Karpas-422 (cell line): ENCODE measurements at regions not wholly inside any gene's neighbourhood (a gene's known extent, or its start where the extent isn't known, plus 50 kb on each side); places are given as distances from the start of the nearest gene placed in this dataset.

Experiments
- DNase-seq: peaks from one replicate; pipeline ENCODE4 v3.0.0-alpha.2; 2015
- H2AFZ ChIP-seq: fragments of 200-600 bp; sonication (generic); 2 replicates; pipeline ENCODE4 v1.6.1; 2014; ENCODE audit warnings: antibody characterized with exemption, low read length, mixed read lengths
- H3K27ac ChIP-seq: fragments of 200-600 bp; sonication (generic); 2 replicates; pipeline ENCODE4 v1.5.1; 2014; ENCODE audit warnings: mild to moderate bottlenecking, low read length, moderate library complexity
- H3K27me3 ChIP-seq: fragments of 200-600 bp; sonication (generic); 2 replicates; pipeline ENCODE4 v1.6.1; 2014; ENCODE audit warnings: low read length, mixed read lengths
- H3K36me3 ChIP-seq: fragments of 200-600 bp; sonication (generic); 2 replicates; pipeline ENCODE4 v1.6.1; 2014; ENCODE audit warnings: low read length, mixed read lengths; ENCODE audit not compliant: insufficient read depth
- H3K4me1 ChIP-seq: fragments of 200-600 bp; sonication (generic); 2 replicates; pipeline ENCODE4 v1.6.1; 2014; ENCODE audit warnings: mild to moderate bottlenecking, low read length, mixed read lengths
- H3K4me2 ChIP-seq: fragments of 200-600 bp; sonication (generic); 2 replicates; pipeline ENCODE4 v1.6.1; 2014; ENCODE audit warnings: low read length, low read depth, mild to moderate bottlenecking; ENCODE audit not compliant: poor library complexity, severe bottlenecking
- H3K4me3 ChIP-seq: fragments of 200-600 bp; sonication (generic); 2 replicates; pipeline ENCODE4 v1.5.1; 2014; ENCODE audit warnings: mild to moderate bottlenecking, antibody characterized with exemption, low read length, mixed read lengths
- H3K79me2 ChIP-seq: fragments of 200-600 bp; sonication (generic); 2 replicates; pipeline ENCODE4 v1.6.1; 2014; ENCODE audit warnings: mild to moderate bottlenecking, low read length, mixed read lengths
- H3K9ac ChIP-seq: fragments of 200-600 bp; sonication (generic); 2 replicates; pipeline ENCODE4 v1.6.0; 2014; ENCODE audit warnings: low read length
- H3K9me2 ChIP-seq: fragments of 200-600 bp; sonication (generic), shearing (Covaris generic); replicated peaks from 2 replicates; pipeline ENCODE4 v1.6.0; 2014; ENCODE audit warnings: mild to moderate bottlenecking, low read length, moderate library complexity; ENCODE audit not compliant: insufficient read depth
- H3K9me3 ChIP-seq: fragments of 300-700, 200-600 bp; sonication (generic); 2 replicates; pipeline ENCODE4 v1.6.1; 2014; ENCODE audit warnings: low read length, mixed read lengths
- H4K20me1 ChIP-seq: fragments of 200-600 bp; sonication (generic); 2 replicates; pipeline ENCODE4 v1.6.1; 2014; ENCODE audit warnings: mild to moderate bottlenecking, antibody characterized with exemption, low read length, low read depth; ENCODE audit not compliant: insufficient read depth

DNA sequence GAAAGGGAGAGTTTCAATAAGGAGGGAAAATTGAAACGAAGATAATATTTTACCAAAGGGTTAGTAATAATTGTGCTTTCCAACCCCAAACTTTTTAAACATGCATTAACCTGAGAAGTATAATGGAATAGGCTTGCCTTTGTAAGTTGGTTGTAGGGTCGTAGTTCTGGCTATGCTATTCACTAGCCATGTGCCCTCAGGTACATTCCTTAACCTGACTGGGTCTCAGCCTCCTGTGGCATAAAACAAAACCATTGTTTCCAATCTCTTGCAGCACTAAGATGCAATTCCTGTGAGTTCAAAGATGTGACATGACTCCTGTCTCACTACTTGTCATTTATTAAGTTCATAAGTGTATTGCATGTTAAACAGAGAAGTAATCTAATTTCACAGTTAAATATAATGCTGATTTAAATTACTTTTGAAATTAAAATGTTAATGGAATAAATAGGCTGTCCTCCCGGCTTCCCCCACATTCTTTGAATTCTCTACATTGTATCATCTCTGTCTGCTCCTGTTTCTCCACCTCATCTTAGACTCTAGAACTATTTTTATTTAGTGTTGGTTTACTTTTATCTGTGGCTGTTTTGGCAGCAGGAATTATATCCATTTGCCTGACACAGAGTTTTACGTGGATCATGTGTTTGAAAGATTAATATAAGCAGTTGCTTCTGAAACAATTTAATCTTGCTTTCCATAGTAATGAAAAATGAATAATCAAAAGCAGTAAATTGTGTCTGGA, 216.3 kb downstream of the FAT3 start:
- Histone ChIP-seq H3K9ac (no peak overlapping the region), H3K79me2 (no peaks in the 10 kb centered on the region), H3K9me3 (no peaks in the 10 kb centered on the region), H3K4me1 (no peaks in the 10 kb centered on the region), H3K36me3 (no peaks in the 10 kb centered on the region), H2AFZ (no peak overlapping the region), H3K27me3 (no peaks in the 10 kb centered on the region), H3K27ac (no peak overlapping the region), H3K9me2 (no peaks in the 10 kb centered on the region; the same call in 1 of the 2 replicates), H3K4me2 (no peak overlapping the region), H3K4me3 (no peak overlapping the region), H4K20me1 (no peaks in the 10 kb centered on the region)
- no peak for DNase-seq

DNA sequence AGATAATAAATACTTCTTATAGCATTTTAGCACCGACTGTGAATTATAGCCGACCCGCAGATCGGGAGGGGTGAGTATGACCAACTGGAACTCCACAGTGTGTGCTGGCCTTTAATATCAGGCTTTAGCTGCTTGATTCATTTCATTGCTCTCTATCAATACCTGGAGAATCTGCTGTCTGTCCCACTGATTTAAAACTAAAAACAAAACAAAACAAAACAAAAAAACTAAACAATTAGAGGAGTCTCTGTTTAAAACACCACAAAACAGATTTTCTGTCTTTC, 216.8 kb downstream of the FAT3 start:
- H3K4me2 ChIP-seq: no peak overlapping the region
- DNase-seq: no peak
- no peaks in the 10 kb centered on the region for H4K20me1 ChIP-seq
- no peaks in the 10 kb centered on the region for H3K4me1 ChIP-seq
- H3K27ac ChIP-seq: no peak overlapping the region
- no peaks in the 10 kb centered on the region; the same call in 1 of the 2 replicates for H3K9me2 ChIP-seq
- no peak overlapping the region for H3K9ac ChIP-seq
- H3K4me3 ChIP-seq: no peak overlapping the region
- H3K27me3 ChIP-seq: no peaks in the 10 kb centered on the region
- no peak overlapping the region for H2AFZ ChIP-seq
- no peaks in the 10 kb centered on the region for H3K9me3 ChIP-seq
- no peaks in the 10 kb centered on the region for H3K79me2 ChIP-seq
- no peaks in the 10 kb centered on the region for H3K36me3 ChIP-seq

DNA sequence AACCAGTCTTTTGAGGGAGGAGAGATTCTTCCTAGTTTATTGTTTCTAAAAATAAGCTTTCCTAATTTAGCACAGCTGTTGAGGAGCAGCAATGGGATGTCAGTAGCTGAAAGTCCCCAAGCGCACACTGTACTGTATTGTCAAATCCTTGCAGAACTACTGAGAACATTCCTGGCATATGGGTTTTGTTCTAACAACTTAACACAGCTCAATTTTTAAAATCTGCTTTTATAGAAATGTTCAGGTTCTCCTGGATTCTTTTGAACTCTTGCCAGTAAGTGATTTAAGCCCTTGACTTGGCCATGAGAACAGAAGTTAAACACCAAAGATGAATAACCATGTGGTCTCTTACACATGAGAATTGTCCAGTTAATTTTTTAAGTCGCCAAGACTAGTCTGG, 218.6 kb downstream of the FAT3 start:
- Histone ChIP-seq H3K4me1 (no peaks in the 10 kb centered on the region), H3K4me2 (no peak overlapping the region), H4K20me1 (no peaks in the 10 kb centered on the region), H3K9me2 (no peaks in the 10 kb centered on the region; the same call in 1 of the 2 replicates), H3K4me3 (no peak overlapping the region), H3K79me2 (no peaks in the 10 kb centered on the region), H2AFZ (no peak overlapping the region), H3K27me3 (no peaks in the 10 kb centered on the region), H3K9me3 (no peaks in the 10 kb centered on the region), H3K36me3 (no peaks in the 10 kb centered on the region), H3K27ac (no peak overlapping the region), H3K9ac (no peak overlapping the region)
- DNase-seq: no peak

DNA sequence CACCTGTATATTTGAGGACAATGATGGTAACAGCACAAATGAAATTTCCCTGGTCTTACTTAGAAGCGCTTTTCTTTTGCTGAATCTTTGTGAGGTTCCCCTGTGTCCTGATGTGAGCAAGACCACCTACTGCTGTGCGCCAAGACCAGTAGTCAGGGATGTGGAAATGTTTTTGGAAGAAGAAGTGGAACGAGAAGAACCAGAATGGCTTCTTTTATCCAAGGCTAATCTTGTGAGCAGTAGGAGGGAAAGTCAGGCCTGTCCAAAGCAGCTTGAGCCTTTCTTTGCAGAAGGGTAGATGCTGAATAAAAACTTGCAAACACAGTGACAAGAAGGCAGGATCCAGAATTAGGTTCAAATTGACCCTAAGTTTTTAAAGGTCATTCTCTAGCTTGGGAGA, 223.0 kb downstream of the FAT3 start:
- Histone ChIP-seq H3K9ac (no peak overlapping the region), H3K79me2 (no peaks in the 10 kb centered on the region), H3K27me3 (no peaks in the 10 kb centered on the region), H3K36me3 (no peaks in the 10 kb centered on the region), H3K9me2 (no peaks in the 10 kb centered on the region; the same call in 1 of the 2 replicates), H3K4me3 (no peak overlapping the region), H3K27ac (no peak overlapping the region), H3K4me1 (no peaks in the 10 kb centered on the region), H3K9me3 (no peaks in the 10 kb centered on the region), H3K4me2 (no peak overlapping the region), H4K20me1 (no peaks in the 10 kb centered on the region), H2AFZ (no peak overlapping the region)
- no peak for DNase-seq

DNA sequence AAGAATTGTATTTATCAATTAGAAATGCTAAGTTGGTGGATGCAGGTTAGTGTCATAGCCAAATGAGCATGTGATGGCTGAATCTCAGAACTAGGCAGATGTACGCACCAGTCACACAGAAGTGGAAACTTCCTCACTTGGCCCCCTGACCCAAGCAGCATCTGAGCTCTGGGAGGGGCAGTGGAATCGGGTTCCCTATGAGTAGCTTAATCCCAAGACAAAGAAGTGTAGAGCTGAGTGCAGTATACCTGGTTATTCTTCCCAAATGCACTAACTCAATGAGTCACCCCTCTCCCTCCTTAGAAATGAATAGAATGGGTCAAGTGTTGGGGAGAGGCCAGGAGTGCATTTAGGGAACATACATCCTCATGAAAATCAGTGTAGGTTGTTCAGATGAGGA, 224.6 kb downstream of the FAT3 start:
- H3K36me3 ChIP-seq: no peaks in the 10 kb centered on the region
- H3K4me3 ChIP-seq: no peak overlapping the region
- H3K9me2 ChIP-seq: peaks cover 7% of the 10 kb centered on the region; the same call in 1 of the 2 replicates
- H4K20me1 ChIP-seq: no peaks in the 10 kb centered on the region
- H3K4me1 ChIP-seq: no peaks in the 10 kb centered on the region
- H3K27ac ChIP-seq: no peak overlapping the region
- H3K27me3 ChIP-seq: no peaks in the 10 kb centered on the region
- DNase-seq: no peak
- no peak overlapping the region for H2AFZ ChIP-seq
- H3K9me3 ChIP-seq: no peaks in the 10 kb centered on the region
- no peaks in the 10 kb centered on the region for H3K79me2 ChIP-seq
- no peak overlapping the region for H3K9ac ChIP-seq
- no peak overlapping the region for H3K4me2 ChIP-seq

DNA sequence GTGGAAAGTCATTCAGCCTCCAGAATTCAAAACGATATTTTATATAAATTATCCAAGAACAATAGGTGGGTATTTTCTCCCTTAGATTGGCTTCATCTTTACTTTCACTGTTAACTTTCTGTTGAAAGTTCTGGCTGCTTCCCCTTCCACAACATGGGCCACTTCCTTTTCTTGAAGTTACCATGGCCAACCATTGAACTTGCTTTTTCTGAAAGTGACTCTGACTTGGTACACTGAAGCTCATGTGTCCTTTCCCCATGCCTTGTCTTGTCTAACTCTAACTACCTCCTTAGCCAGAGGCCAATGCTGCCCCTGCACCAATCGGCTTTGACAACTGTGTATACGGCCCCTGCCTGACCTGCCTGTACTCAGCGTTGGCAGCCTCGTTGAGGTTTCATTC, 225.2 kb downstream of the FAT3 start:
- no peaks in the 10 kb centered on the region for H3K4me1 ChIP-seq
- H2AFZ ChIP-seq: no peak overlapping the region
- no peaks in the 10 kb centered on the region for H3K36me3 ChIP-seq
- no peak overlapping the region for H3K9ac ChIP-seq
- H3K9me2 ChIP-seq: peaks cover 7% of the 10 kb centered on the region; the same call in 1 of the 2 replicates
- no peaks in the 10 kb centered on the region for H3K27me3 ChIP-seq
- no peaks in the 10 kb centered on the region for H3K79me2 ChIP-seq
- H4K20me1 ChIP-seq: no peaks in the 10 kb centered on the region
- no peak overlapping the region for H3K27ac ChIP-seq
- H3K4me2 ChIP-seq: no peak overlapping the region
- DNase-seq: no peak
- no peak overlapping the region for H3K4me3 ChIP-seq
- no peaks in the 10 kb centered on the region for H3K9me3 ChIP-seq

DNA sequence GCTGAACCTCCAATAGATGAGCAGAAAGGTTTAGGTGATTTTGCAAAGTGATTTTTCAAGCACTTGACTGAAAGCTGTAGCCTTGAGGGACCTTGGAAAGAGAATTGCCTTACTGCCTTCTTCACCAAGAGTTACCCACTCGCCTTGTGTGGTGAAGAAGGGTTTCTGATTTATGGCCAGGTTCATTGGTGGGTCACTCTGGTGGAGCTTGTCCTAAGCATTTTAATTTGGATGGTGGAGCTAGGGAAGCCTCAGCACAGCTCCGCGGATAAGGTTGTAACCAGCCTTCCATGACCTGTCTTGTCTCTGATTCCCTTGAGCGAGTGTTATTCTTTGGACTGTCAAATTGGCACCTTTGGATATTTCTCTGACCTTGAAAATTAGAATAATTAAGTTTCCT, 226.4 kb downstream of the FAT3 start:
- Histone ChIP-seq H3K9me3 (no peaks in the 10 kb centered on the region), H3K4me1 (no peaks in the 10 kb centered on the region), H3K9ac (no peak overlapping the region), H3K4me3 (no peak overlapping the region), H3K9me2 (peaks cover 7% of the 10 kb centered on the region; the same call in 1 of the 2 replicates), H4K20me1 (no peaks in the 10 kb centered on the region), H3K36me3 (no peaks in the 10 kb centered on the region), H3K79me2 (no peaks in the 10 kb centered on the region), H3K4me2 (no peak overlapping the region), H3K27ac (no peak overlapping the region), H3K27me3 (no peaks in the 10 kb centered on the region), H2AFZ (no peak overlapping the region)
- no peak for DNase-seq

DNA sequence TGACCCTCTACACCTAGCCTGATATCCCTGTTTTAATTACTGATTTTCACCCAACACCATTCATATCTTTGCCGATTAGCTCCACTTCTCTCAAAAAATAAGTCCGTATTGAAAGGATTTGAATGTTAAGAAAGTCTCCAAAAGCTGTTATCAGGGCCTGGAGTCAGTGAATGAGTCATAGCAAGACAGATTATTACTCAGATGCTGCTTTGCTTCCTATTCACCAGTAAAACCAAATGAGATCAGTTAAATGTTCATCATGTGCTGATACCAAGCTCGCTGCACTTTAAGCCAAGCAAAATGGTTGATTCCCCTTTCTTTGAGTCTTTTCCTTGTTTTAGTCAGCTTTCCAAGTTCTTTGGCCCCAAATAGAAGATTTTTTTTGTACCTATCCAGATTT, 228.4 kb downstream of the FAT3 start:
- H3K9ac ChIP-seq: no peak overlapping the region
- H3K79me2 ChIP-seq: no peaks in the 10 kb centered on the region
- no peaks in the 10 kb centered on the region for H3K4me1 ChIP-seq
- H3K9me2 ChIP-seq: peaks cover 7% of the 10 kb centered on the region; the same call in 1 of the 2 replicates
- no peaks in the 10 kb centered on the region for H3K9me3 ChIP-seq
- no peak overlapping the region for H2AFZ ChIP-seq
- no peak overlapping the region for H3K27ac ChIP-seq
- no peaks in the 10 kb centered on the region for H3K27me3 ChIP-seq
- no peaks in the 10 kb centered on the region for H3K36me3 ChIP-seq
- no peak for DNase-seq
- H4K20me1 ChIP-seq: no peaks in the 10 kb centered on the region
- H3K4me3 ChIP-seq: no peak overlapping the region
- H3K4me2 ChIP-seq: no peak overlapping the region
